NCI-H774 (cell line): ENCODE measurements at regions not wholly inside any gene's neighbourhood (a gene's known extent, or its start where the extent isn't known, plus 50 kb on each side); places are given as distances from the start of the nearest gene placed in this dataset.

Experiments
- DNase-seq: peaks from one replicate; lab custom pipeline; 2025; lab: John Stamatoyannopoulos, UW

GRCh38 chr4:125951261-125951887 lies 636.6 kb downstream of the FAT4 start:
- no peak for DNase-seq

DNA sequence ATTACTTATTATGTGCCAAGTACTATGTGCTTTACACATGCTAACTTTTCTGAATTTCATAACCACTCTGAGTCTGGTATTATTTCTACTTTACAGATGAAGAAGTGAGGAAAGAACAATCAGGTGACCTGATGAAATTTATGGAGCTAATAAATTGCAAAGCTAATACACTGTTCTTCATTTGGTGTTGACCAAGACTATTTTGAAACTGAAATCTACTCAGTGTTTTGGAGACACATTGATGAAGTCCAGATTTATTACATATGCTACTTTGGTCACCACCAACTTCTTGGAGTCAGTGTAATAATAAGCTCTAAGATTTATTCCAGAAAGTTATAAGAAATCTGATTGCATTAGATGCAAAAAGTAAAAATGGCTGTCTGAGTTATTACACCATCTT lies 637.9 kb downstream of the FAT4 start:
- DNase-seq: no peak

- DNase-seq: no peak
Measured at GRCh38 chr4:125956276-125956675, 641.5 kb downstream of the FAT4 start.

DNA sequence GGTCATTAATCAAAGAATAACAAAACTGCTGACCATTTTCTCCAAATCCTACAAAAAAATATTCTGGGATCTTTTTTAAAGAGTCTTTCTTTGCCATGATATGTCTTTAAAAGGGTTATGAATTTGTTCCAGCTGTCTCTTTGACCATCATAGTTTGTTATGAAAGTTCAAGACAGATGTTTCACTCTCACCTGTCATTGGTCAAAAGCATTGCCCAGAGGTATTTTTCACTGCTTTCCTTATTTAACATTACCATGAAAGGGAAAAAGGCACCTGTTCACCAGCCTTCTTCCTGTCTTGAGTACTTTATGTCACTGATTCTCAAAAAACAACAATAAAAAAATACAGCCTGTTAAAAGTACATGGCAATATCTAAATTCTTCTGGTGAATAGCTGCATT lies 643.8 kb downstream of the FAT4 start:
- no peak for DNase-seq

GRCh38 chr4:125961626-125962025 lies 646.9 kb downstream of the FAT4 start:
- no peak for DNase-seq

GRCh38 chr4:125975861-125976397 lies 661.2 kb downstream of the FAT4 start:
- no peak for DNase-seq

DNA sequence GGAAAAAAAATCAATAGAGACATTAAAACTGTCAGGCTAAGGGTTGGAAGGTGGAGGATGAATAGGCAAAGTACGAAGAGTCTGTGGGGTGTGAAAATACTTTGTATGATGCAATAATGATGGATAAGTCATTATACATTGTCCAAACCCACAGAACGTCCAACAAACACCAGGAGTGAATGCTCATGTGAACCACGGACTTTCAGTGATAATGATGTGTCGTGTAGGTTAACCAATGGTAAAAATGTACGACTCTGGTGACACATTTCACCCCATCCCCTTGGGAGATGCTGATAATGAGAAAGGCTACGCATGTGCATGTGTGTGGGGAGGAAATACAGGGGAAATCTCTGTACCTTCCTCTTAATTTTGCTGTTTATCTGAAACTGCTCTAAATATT lies 665.2 kb downstream of the FAT4 start:
- no peak for DNase-seq

DNA sequence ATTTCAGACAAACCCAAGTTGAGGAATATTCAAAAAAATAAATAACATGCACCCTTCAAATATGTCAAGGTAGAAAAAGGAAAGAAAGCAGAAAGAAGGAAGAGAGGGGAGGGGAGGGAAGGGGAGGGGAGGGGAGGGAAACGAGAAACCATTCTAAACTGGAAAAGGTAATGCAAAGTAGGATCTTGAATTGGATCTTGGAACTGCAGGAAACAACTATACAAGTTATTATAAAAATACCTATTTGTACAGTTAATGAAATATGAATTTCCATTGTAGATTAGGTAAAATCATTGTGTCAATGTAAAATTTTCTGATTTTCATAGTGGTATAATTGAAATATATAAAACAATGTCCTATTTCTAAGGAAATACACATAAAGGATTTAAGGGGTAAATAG lies 668.4 kb downstream of the FAT4 start:
- DNase-seq: no peak

- no peak for DNase-seq
Measured at GRCh38 chr4:125985856-125986255, 671.1 kb downstream of the FAT4 start.

DNA sequence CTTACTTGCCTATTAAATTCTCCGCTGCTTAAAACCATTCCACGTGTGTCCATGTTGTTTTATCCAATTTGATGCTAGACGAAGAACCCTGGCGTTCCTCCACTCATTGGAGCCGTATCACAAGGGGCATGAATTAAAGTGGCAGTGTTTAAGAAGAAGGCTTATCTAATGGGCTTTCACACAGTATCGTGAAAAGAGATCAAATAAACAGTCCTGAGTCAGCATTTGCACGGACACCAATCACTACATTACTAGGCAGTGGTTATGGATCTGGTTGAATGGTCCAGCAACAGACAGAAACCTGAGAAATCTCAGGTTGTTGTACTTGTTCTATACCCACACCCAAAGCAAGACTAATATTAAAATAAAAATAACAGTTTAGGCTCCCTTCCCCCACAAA lies 671.6 kb downstream of the FAT4 start:
- no peak for DNase-seq

DNA sequence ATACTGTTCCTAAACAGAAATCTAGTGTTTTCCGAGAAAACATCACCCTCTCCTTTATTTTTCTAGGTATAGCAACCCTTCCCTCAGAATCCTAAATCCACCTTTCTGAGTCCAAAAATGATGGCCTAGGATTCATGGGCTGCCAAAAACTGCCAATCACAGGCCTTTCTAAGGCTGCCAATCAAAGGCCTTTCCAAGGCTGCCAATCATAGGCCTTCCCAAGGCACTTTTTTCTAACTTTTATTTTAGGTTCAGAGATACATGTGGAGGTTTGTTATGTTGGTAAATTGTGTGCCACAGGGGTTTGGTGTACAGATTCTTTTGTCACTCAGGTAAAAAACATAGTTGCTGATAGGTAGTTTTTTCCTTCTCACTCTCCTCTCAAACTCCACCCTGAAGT lies 673.7 kb downstream of the FAT4 start:
- DNase-seq: no peak

DNA sequence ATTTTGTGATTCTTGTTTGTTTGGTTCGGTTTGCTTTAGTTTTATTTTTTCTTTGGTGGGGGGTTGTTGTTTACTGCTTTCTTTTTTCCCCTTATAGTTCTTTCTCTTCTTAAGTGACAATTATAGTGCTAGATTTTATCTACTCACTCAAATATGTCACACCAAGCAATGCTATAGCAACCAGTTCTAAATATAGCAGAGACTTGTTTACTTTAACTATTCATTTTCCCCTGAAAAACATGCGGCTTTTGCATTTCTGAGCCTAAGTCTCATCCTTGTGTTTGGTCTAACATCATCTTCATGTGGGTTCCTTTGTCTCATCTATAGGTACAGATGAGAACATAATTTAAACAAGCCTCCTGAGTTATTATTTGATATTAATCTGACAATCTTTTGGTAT lies 676.6 kb downstream of the FAT4 start:
- no peak for DNase-seq

DNA sequence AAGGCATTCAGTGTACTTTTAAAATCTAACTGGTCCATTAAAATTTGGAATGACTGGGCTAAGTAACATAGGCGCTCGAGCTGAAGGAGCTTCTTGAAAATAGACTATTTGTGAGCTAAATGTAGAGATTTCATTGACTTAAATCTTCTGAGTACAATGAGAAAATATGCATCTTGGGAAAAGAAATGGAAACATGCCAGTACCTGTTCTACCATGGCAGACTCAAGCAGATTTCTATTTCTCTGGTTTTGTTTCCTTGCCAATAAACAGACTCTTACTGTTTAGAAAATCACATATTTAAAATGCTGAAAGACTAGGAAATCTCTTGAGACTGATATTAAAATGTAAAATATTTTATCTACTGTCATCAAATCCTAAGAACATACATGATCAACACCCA lies 678.1 kb downstream of the FAT4 start:
- no peak for DNase-seq

- no peak for DNase-seq
Measured at GRCh38 chr4:125994024-125994423, 679.3 kb downstream of the FAT4 start.

DNA sequence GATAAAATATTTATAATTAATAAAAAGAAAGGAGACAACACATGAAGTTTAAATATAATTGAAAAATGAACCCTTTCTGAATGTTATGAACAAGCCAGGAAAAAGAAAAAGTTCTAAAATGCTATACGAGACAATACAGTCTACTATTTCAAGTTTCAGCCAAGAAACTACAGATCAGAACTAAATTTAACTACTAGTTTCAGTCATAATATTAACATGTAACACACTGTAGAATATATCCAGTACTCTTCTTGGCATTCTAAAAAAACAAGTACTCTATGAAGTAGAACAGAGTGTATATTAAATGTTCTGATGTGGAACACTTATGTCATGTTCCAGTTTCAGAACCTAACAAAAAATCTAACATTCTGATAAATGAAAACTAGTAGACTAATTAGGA lies 679.7 kb downstream of the FAT4 start:
- no peak for DNase-seq

GRCh38 chr4:126004941-126005340 lies 690.2 kb downstream of the FAT4 start:
- DNase-seq: no peak

- no peak for DNase-seq
Measured at GRCh38 chr4:126007142-126007541, 692.4 kb downstream of the FAT4 start.

- DNase-seq: no peak
Measured at GRCh38 chr4:126012691-126013290, 698.0 kb downstream of the FAT4 start.

DNA sequence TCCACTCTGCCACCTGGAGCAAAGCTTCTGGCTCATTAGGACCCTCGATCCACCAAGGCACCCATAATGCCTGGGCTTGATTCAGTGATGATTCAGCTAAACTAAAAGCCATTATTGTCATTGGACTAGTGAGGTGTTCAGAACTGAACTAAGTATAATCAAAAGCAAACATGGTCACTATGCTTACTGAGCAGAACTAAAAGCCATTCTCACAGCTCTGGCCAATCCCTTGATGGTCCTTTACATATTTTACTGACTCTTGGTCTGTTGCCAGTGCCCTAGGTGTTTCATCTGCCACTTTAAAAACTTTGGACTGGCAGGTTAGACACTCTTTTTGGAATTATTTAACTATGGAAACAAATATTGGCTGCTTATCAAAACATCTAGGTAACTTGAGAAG lies 703.5 kb downstream of the FAT4 start:
- no peak for DNase-seq

GRCh38 chr4:126023896-126024295 lies 709.1 kb downstream of the FAT4 start:
- no peak for DNase-seq

DNA sequence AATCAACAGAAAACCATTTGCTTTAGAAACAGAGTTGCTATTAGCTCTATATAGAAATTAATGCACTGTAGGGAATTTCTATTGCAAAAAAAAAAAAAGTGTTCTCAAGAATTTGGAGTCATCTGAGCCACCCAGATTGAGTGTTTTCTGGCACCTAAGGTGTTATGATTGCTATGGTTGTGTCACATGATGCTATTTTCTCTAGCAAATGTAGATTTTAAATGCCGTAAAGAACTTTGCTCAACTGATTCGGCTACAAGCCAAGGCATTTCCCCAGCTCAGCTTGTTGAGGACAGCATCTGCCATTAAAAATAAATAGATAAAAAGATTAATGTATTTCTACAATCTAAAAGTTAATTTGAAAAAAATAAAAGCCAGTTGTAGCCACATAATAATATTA lies 712.8 kb downstream of the FAT4 start:
- DNase-seq: no peak

DNA sequence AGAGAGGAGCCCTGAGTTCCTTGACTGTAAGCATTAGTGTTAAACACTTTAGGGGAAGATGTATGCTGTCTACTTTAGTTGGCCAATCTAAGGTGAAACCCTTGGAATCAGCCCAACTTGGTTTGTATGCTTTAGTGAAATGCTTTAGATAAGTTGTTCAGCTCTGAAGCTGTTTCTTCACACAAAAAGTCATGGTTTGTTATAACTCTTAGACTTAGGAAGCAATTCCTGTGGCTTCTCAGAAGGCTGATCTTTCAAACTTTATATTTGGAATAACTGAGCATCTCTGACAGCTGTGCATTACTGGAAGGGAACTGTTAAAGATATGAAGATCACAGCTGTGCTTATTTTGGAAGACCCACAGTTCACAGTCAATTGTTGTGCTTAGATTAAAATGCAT lies 714.1 kb downstream of the FAT4 start:
- DNase-seq: no peak

DNA sequence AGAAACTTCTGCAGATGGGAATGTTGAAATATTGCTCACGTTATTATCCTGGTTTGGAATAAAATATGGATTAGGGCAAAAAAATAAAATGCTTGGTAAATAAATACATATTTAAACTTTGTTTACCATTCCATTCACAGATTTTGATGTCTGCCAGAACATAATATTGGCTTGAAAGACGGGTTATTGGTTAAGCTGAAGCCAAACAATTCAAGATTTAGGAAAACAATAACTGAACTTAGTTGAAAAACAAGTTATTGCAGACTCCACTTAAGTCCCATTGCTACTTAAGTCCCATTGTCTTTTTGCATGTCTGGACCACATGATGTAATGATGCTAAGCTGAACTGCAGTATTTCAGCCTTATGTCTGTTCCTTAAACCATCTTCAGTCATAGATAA lies 722.5 kb downstream of the FAT4 start:
- DNase-seq: no peak

DNA sequence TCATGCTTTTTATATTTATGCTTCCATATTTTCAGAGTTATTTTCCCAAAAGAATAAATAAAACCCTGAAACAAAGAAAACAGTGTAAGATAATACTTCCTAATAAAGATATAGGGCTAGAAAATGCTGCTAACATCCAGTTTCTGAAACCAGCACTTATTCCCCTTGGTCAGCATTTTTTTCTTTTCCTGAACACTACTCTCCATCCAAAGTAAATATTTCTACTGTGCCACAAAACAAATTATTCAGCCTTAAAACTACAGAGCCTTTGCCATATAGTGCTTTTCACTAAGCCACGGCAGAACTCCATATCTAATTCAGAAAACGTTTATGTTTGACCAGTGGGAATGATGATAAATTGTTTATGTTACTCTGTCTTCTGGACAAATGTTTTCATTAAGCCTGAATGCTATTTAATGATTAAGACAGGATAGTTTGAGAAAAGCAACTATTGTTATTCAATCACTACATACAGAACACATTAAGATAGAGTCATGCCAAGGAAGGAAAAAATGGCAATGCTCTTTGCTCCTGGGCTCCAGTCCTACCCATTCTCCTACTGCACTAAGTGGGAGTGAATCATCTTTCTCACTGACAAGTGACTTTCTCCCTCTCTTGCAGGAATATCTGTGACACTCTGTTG lies 723.9 kb downstream of the FAT4 start:
- DNase-seq: no peak
